HG03025 (cell line): ENCODE measurements at regions not wholly inside any gene's neighbourhood (a gene's known extent, or its start where the extent isn't known, plus 50 kb on each side); places are given as distances from the start of the nearest gene placed in this dataset.

Experiments used
- ATAC-seq: cut with Tn5 transposase; IDR thresholded peaks from one replicate; pipeline ENCODE4 v1.9.1; 2021; ENCODE audit warnings: mild to moderate bottlenecking, moderate library complexity; ENCODE audit not compliant: unreplicated experiment, low FRiP score

DNA sequence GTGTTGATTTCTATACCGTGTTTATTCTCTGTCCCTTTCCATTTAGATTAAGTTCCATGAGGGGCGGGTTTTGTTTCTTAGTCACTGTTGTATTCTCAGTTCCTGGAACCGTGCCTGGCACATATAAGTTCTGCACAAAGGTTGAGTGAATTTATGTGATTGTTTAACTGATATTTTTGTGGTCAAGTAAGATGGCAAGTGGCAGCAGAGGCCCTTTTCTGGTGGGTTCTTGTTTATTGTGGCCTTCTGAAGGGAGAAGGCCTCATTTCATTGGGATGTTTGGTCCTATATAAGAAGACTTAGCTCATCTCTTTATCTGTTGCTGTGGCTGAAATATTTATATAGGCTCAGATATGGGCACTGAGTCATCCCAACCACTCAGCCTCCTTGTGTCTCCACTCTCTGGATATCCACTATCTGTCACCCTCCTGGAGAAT lies 262.5 kb downstream of the PSAT1 start:
- no peak for ATAC-seq

DNA sequence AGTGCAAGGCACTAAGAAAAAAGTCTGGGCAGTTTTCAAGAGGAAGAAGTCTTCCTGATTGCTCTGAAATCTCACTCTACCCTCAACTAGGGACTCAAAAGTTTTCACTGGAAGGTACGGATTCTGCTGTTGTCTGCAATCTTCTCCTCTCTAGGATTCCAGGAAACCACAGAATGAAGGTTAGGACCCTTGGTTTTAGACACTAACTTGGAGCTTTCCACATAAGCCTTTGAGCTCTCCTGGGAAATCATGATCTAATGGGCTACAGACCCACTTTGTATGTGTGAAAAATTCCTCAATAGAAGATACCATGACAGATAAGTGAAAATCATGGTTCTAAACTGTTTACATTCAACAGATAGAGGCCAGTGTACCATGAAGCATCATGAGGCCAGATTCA lies 265.1 kb downstream of the PSAT1 start:
- no peak for ATAC-seq

DNA sequence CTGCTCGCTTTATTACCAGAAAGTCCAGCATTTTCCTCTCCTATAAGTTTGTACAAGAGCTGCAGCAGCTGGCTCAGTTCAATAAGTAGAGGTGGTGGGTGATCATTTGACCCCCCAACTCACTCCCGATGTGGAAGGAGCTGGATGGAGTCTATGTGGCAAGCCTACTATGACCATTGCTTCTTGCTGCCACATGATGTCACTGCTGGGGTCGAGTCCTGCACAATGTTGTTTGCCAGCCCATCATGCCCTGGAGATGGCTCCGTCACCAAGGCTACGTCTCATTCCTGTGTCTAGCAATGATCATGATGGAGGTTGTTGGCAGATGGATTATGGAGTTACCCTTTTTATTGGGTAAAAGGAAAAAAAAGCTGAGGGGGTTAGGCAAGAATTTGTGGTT lies 266.3 kb downstream of the PSAT1 start:
- no peak for ATAC-seq

DNA sequence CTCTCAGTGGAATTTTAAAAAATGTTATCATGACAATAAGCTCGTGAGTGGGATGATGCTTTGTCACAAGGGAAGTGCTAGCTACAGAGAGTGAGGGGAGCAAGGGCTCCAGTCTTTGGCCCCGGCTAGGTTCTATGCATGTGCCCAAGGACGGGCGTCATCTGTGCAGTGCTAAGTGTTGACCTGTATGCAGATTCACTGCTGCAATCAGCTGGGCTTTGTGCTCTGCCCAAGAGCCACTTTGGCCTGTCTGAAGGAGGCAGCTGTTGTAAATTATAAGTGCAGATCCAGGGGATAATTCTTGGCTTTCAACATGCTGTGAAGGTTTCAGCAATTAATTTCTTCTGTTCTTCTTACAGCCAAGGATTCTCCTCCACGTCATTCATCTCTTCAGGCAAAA lies 268.6 kb downstream of the PSAT1 start:
- ATAC-seq: no peak

DNA sequence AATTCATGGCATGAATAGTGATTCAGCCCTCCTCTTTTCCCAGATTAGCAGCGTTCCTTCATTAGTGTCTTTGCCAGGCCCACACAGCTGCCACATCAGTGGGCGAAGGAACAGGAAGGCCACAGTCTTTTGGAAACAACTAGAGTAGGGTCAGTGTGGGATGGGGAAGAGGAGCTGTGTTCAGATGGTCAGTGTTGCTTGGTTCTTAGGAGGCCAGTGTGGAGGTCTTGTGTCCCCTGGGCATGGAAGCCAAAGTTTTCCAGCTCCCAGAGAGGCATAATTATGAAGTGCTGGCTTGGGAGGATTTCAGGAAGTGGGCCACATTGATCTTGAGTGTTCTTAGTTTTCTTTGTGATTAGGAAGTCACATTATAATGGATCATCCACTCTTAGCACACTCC lies 269.6 kb downstream of the PSAT1 start:
- ATAC-seq: no peak

DNA sequence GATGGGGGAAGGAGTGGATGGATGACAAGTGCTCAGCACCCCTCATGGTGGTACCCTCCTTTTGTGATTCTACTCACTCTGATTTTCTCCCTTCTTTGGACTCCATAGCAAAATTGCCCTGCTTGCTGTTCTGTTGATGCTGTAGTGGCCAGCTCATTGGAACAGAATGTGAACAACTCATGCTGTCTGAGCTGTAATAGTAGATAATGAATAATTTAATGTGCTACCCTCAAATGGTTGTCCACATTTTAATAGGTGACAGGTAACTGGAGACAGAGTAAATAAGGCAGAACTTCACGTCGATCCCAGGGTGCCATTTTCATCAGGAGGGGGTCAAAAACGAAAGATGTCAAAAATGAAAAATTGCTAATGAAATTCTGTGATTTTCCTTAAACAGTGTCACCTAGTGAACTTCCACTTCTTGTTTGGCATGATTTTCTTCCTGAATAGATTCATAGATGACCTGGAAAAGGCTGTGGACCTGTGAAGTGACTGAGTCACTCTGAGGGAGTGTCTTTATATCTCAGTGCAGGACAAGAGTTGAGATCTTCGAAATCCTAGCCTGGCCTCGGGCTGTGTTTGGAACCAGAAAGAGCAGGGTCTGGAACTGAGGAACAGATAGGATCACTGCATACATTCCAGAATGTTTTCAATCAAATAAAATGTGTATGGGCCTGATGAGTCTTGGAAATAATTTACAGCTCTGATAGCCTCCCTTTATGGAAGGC lies 270.2 kb downstream of the PSAT1 start:
- ATAC-seq: no peak

DNA sequence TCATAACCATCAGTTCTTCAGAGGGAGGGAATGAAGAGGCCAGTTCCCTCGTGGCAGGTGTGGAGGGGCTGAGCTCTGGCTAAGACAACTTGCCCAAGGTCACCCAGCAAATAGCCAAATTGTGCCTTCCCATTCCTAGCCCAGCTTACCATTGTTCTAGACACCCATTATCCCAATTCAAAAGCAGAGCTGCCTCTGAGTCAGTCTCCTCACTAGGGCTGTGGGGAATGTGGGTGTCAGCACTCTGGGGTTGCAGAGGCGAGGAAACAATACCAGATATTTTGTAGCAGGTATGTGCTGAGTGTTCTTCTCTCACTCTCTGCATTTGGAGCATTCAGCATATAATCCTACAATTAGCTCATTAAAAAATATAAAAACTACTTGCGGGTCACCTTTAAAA lies 270.8 kb downstream of the PSAT1 start:
- no peak for ATAC-seq

DNA sequence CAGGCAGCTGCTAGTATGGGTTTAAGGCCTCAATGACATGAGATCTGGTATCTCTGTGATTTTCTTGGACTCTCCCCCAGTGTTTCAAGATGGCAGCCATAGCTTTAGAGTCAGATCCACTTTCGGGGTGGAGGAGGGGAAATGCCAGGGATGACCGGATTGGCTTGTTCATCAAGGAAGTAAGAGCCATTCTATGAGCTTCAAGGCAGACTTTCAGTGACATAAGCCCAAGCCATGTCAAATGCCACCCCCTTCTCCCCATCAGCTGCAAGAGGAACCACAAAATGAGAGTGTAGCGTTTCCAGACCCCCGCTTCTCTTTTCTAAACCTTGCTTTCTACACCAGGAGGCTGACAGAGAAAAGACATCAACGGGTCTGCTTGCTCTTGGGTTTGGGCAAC lies 271.8 kb downstream of the PSAT1 start:
- ATAC-seq: no peak

DNA sequence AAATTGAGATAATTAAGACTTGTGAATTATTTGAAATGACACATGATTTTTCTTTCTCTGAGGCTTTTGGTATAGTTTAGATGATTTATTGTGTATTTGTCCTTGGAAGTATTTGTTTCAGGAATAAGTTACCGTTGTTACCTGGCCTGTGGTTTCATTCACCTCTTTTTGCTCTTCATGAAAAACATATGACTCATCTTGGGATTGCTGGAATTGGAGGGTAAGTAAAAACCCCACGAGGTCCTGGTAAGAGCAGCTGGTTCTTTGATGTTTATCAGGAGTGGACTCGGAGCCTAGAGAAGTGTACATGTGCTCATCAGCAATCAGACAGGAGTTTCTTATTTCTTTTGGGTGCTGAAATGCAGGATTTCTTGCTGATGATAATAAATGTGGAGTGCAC lies 275.3 kb downstream of the PSAT1 start:
- no peak for ATAC-seq

DNA sequence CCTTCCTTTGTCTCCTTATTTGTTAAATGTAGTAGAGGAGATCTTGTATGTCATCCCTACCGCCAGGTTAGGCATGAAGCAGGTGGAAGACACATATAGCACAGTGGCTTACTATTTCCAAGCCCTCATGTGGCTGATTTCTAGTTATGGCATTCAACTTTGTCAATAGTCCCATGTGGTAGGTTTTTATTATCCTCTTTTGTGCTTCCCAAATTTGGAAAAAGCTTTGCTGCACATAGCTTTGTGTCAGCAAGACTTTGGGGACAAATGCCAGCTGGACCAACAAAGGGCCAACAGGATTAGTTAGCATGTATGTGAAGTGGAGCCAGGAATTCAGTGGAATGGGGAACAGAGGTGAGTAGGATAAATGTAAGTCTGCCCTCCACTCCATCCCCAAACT lies 276.3 kb downstream of the PSAT1 start:
- no peak for ATAC-seq

DNA sequence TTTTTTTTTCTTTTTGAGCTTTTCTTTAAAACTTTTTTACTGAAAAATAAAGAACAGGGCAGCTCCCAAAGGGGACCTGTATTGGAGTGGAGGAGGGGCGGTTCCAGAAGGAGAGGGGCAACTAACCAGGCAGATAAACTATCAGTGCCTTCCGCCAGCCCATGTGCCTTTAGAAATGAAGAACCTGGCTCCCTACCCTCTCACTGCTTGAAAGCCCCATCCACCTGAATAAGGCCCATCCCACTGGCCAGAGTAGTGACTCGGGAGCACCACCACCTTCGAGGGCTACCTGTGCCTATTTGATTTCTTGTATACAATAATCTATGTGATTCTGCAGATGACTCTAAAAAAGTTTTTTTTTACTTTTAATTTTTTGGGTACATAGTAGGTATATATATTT lies 276.7 kb downstream of the PSAT1 start:
- no peak for ATAC-seq

DNA sequence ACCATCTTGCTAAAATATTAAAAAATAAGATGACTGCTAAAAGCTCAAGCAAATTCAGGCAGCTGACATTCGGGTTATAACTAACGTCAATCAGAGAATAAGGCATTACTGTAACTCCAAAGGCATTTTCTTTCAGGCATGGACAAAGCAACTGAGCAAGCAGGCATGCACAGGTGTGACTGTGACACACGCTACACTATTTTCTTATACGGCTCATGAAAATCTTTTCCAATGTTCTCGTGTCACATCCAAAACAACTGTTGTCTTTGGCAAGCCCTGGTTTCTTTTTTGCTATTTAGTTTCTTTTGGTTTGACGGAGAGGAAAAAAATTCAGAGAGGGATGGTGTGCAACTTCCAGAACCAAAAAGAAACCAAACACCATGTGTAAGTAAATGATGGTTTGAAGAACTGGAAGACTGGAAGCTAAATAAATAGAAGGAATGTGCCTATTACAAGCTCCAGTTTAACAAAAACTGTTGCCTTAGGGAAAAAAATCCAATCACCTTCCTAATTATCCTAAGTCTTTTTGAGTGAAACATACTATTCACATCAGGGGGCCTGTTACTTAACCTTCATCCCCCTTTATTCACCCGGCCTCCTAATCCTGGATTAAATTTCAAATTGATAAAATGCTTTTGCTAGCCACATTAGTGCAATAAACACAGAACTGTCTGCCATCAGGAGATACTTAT lies 277.6 kb downstream of the PSAT1 start:
- ATAC-seq: no peak

DNA sequence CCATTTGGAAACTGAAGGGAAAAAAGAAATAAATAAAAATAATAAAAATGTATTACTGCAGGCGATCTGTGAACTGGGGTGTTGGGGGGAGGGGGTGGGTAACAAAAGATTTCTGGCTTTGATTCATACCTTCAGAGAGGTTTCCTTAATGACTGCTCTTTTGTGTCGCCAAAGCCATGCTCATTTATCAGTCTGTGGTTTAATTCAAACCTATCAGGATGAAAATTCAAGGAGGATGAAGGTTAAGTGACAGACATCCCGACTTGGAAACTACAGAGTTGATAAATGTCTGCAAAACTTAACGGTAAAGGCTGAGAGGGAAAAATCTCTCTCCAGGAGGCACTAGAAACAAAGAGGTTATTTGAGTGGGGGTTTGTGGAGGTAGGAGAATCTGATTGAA lies 278.2 kb downstream of the PSAT1 start:
- ATAC-seq: no peak

DNA sequence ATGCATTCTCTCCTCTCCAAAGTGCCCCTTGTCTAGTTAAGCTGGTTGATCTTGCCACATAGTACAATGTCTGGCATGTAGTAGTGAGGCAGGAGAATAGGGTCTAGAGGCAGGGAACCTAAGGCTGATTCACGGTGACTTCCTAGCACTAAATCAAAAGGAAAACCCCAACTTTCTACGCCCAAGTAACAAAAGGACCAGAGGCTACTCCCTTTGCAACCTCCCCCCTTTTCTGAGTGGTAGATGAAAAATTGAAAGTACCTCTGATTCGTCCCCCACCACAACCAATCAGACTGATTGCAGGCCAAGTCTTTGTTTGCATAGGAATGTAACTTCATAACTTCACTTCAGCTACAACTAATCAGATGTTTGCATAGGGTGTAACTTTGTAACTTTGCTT lies 278.8 kb downstream of the PSAT1 start:
- no peak for ATAC-seq

DNA sequence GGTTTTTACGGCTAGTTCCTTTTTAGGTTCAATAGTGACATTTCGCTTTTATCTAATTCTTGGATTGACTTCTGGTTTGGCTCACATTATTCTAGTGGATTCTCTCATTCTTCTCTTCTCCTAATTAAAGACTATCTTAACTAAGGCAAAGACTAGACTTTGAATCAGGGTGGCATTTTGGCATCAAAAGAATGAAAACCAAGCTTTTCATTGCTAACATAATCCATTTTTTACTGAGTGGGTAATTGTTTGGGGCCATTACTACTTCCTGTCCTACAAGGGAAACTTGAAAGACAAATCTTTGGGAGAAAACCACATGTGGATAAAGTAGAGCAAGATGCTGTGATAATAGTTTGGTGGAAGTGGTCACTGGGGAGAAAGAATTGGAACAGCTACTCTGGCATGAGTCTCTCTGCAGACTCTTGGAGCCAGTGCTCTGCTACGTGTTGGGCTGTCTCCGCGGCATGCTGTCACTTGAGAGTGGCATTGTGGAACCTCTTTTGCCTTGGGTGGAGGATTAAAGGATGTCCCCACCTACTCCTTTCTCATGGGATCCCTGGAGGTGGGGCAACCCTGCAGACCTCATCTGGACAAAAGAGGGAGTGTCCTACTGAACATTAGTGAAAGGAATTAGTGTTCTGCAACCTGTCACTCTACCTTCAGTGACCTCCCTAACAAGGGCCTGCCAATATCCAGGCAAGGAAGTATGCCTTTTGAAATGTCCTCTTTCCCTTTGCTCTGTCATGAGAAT lies 280.4 kb downstream of the PSAT1 start:
- ATAC-seq: no peak

DNA sequence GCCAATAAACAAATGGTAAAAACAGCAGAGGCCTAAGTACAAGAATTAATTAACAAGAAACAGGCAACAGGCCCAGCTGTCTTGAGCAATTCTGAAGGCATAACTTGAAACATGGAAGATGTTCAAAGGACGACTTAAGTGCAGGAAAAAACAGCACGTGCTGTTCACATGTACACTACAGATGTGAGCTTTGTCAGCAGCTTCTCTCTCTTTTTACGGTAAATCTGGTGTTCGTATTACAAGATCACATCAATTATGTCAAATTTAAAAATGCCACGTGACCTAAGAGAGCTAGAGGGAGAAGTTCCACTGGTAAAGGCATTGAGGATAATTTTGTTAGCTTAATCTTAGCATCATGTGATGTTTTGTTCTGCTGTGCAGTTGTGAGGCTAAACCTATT lies 281.1 kb downstream of the PSAT1 start:
- no peak for ATAC-seq

DNA sequence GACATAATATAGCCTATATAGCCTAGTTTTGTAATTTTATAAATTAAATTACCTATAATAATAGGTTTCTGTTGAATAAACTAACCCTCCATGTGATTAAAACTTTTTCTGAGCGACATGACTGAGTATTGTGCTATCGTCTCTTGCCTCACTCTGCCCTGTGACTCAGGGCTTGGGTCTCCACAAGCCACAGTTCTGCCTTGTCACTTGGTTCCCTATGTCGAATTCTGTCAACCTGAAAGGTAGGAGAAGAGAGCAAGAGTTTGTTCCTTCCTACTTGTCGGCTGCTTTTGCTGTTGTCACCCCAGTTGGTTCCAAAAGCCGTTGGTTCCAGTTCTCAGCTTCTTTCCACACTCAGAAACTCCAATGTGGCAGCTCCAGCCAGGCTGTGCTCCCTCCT lies 285.9 kb downstream of the PSAT1 start:
- ATAC-seq: no peak

DNA sequence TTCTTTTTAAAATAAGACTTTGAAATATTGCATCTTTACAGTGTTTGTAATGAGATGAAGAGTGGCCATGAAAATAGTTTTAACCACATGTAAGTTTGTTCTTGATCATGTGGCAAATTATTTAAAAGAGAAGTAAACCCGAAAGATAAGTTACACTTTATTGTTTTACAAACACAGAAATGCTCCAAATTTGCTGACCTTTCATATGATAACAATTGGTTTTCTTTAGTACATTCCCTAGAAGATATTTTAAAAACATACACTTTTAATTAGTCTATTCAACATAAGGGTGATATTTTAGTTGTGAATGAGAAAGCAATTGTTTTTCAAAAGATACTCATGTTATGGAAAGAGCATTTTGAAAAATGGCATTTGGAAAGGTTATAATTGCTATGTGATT lies 287.7 kb downstream of the PSAT1 start:
- ATAC-seq: no peak

DNA sequence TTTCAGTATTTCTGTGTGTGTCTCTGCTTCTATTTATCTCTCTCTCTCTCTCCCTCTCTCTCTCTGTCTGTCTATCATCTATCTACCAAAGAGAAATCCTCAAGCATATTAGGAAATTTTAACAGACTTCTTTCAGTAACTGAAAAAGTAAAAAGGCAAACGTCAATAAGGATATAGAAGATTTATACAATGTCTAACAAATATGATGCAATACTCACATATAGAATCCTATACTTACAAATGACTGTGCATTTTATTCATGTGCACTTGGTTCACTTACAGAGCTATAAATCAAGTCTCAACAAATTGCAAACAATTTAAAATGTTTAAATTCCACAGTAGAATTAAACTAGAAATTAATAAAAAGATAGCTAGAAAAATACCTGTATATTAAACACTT lies 289.0 kb downstream of the PSAT1 start:
- ATAC-seq: no peak

DNA sequence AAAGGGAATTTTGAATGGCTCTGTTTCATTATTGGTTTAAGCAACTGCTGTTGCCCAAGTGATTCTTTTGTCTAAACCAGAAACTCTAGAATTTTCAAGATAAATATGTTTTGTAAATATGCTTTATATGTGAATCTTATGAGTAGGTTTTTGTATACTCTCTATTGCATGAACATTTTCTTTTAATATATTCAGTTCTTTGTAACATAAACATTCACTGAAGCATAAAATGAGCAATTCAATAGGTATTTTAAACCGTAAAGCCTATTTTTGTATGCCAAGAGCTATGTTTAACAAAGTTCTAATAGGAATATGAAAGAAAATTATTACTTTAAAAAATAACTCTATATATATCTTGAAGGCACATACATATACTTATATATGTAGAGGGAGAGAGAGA lies 293.1 kb downstream of the PSAT1 start:
- ATAC-seq: no peak

DNA sequence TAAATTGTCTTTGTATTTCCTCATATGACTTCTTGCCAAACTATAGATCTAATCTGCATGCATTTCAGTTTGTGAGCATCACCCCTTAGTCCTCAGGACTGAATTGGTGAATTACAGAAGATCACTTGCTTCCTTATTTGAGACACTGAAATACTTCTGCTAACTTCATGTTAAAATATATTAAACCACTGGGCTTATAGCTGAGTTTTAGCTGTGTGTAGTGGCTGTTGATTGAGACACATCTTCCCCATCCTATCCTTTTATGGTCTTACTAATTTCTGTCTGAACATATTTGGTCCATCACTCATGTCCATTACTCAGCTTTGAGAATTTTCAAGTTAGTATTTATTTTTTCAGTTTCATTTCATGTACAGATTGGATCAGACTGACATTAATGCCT lies 295.9 kb downstream of the PSAT1 start:
- no peak for ATAC-seq
